HG02852 (cell line): ENCODE measurements at regions not wholly inside any gene's neighbourhood (a gene's known extent, or its start where the extent isn't known, plus 50 kb on each side); places are given as distances from the start of the nearest gene placed in this dataset.
"Not testable (repeated sequence)": the region's sequence is repeated elsewhere in the genome, so short reads cannot be mapped to it uniquely, and the experiment has no call there.

ENCODE experiments used
- ATAC-seq: cut with Tn5 transposase; IDR thresholded peaks from one replicate; pipeline ENCODE4 v1.9.1; 2021; ENCODE audit warnings: mild to moderate bottlenecking, moderate library complexity; ENCODE audit not compliant: unreplicated experiment

- no peak for ATAC-seq
Observed at GRCh38 chrX:40418146-40418812, 162.5 kb upstream of the ATP6AP2 start.

- ATAC-seq: no peak
Observed at GRCh38 chrX:40415675-40416074, 165.1 kb upstream of the ATP6AP2 start.

GRCh38 chrX:40414335-40414734 lies 166.4 kb upstream of the ATP6AP2 start:
- ATAC-seq: no peak

DNA sequence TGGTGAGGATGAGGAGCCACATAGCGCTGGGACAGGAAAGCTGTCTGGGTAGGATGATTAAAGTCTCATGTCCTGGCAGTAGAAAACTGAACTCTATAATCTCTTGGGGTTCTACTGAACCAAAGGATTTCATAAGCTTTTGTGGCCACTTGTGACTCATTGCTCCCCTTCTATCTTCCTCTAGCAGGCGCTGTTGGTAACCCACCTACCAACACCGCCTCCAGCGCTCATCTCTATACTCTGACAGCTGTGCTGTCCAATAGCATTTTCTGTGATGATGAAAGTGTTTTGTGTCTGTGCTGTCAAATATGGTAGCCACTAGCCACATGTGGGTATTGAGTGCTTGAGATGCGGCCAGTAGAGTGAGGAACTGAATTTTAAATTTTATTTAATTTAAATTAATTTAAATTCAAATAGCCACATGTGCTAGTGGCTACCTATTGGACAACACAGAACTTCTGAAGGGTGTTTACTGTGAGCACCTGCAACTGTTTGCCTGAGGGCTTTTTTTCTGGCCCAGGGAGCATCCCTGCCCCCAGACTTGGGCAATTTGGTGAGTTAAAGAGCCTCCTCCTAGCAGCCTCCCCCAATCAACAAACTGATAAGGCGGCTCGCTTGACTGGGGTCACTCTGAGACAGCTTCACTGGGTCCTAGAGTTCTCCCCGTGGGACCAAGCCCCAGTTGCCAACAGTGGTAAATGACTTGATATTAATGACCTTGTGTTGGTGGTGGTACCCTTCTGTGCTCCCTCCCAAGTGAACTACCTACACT lies 169.2 kb upstream of the ATP6AP2 start:
- ATAC-seq: no peak

DNA sequence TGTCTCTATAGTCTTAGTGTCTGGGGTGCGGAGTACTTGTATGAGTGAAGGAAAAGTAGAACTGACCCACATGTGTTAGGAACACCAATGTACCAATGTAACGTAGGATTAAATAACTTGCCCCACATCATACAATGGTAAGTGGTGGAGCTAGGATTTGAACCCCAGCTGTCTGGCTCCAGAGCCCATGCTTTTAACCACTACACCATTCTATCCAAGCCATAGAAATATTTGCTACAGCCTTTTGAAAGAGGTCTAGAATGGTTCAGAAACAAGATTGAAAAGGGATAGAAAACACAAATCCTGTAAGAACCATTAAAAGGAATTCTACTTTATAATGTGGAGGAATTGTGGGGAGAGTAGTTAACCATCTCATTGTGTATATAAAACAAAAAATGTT lies 169.9 kb upstream of the ATP6AP2 start:
- ATAC-seq: no peak

DNA sequence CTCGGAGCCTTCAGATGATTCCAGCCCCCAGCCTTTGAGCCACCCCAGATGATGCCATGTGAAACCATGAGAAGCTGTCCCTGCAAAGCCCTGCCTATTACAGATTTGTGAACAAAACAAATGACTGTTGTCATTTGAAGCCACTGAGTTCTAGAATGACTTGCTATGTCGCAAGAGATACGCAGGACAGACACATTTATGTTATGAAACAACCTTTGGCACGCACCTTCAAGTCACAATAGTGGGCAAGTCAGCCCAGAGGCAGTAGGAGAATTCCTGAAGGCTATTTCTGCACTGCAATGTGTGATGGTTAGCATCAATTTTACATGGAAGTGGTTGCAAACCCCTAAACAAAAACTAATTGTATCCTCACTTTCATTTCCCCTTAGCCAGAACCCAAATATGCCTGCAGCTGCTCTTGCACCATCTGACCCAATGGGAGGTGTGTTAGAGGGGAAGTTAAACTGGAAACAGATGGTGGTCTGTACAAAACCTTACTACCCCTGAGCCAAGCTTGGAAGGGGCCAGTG lies 174.4 kb upstream of the ATP6AP2 start:
- no peak for ATAC-seq

DNA sequence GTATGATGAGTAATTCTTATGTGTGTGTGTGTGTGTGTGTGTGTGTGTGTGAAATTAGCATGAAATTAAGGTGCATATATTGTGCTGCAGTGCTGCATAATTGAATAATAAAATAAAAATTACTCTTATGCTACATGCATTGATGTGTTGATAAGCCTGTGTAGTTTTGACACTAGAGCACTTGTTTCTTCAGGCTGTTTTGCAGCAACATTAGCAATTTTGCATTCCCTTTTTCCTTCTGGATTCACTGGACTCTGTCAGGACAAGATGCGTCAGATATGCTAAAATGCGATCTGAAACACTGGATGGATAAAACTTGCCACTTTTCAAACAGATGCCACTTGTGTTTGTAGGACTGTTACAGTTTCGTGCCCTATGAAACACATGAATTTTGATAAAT lies 175.4 kb upstream of the ATP6AP2 start:
- no peak for ATAC-seq

- no peak for ATAC-seq
Observed at GRCh38 chrX:40403757-40404156, 177.0 kb upstream of the ATP6AP2 start.

- ATAC-seq: peak; percentile 55
Observed at GRCh38 chrX:40402831-40403533, 177.8 kb upstream of the ATP6AP2 start.

DNA sequence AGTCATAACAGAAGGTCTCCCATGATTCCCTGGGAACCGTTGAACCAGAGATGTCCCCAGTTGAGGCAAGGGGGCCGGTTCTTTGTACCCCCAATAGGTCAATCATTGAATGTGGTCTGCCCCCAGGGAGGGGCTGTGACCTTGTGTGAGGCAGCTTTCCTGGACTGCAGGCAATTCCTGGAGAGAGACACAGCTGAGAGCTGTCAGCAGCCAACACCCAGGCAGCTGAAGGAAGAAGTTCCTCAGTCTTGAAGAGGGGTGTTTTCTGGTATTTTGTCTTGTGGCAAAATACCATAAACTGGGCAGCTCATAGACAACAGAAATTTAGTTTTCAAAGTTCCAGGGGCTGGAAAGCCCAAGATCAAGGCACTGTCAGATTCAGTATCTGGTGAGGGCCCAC lies 185.7 kb upstream of the ATP6AP2 start:
- no peak for ATAC-seq

GRCh38 chrX:40394302-40394701 lies 186.5 kb upstream of the ATP6AP2 start:
- no peak for ATAC-seq

DNA sequence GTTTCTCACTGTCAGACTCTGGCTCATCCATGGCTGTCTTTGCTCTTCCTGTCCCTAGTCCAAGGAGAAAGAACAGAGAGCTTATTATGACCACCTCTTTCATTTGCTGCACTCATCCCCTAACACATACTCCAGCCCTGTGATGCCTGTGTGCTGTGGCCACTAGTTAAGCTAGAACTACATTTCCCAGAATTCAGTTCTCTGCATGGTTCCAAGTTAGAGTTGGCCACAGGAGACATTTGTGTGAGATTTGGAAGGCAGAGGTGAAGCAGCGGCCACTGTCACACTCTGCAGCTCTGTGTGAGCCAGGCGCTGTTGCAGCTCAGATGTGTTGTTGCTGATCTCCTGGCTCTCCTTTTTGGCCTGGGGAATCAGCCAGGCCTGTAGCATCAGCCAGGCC lies 188.2 kb upstream of the ATP6AP2 start:
- no peak for ATAC-seq

DNA sequence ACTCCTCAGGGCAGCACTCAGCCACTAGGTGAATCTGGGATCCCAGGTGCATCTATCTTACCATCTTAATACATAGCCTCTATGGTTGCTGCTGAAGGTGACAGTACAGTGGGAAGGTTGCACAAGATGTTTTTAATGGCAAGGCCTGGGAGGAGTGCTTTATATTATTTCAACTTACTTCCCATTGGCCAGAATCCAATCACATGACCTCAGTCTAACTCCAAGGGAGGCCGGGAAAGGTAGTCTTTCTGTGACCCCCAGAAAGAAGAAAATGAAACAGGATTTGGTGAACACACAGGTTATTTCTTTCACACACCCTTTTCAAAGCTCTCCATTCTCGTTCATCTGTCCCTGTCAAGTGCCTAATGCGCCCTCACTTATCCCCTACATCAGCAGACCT lies 189.1 kb upstream of the ATP6AP2 start:
- no peak for ATAC-seq

GRCh38 chrX:40389555-40389954 lies 191.2 kb upstream of the ATP6AP2 start:
- ATAC-seq: no peak

DNA sequence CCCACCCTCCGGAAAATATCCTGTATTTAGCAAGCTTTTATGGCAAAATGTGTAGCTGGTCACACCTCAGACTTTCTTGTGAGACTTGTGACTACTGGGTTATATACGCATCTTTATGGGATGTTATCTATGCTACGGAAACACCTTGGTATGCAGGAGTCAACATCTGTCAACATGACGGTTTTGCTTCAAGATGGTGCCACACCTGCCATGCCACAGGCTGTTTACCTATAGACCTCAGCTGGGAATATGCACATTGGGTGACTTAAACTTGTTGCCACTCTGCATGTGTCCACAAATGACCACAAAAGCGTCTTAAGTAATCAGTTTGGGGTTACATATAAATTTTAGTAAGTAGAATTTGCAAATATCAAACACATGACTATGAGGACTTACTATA lies 192.3 kb upstream of the ATP6AP2 start:
- ATAC-seq: no peak

GRCh38 chrX:40387869-40388268 lies 192.9 kb upstream of the ATP6AP2 start:
- not testable (repeated sequence) for ATAC-seq

- not testable (repeated sequence) for ATAC-seq
Observed at GRCh38 chrX:40387311-40387710, 193.5 kb upstream of the ATP6AP2 start.

DNA sequence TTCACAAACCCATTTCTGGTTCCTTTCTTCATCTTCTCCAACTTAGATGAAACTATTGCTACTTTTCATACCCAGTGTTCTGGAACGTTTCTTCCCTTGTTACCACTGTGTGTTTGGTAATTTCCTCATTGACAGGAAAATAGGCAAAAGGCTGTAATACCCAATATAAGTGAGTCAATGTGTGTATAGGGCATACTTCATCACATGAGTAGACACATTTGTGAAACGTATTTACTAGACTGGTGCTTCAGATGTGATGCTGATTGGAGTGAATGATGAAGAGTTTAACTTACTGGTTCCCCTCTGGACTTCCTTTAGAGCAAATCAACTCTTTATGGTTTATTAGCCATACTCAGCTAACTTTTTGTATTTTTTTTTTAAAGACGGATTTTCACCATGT lies 195.1 kb upstream of the ATP6AP2 start:
- ATAC-seq: no peak

DNA sequence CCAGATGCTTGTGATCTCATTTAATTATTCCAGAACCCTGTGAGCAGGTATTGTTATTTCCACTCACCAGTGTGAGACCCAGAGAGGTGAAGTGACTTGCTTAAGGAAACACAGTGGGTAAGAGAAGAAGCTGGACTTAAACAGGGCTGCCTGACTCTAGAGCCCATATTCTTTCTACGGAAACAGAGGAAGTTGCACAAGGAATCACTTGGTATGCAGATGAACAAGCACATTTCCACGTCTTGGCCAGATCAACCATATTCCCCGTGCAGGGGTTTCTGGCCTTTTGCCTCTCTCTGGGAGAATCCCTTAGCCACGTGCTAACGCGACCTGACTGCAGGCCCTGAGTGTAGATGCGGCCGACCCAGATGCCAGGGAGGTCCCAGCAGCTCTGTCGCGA lies 195.5 kb upstream of the ATP6AP2 start:
- ATAC-seq: no peak

DNA sequence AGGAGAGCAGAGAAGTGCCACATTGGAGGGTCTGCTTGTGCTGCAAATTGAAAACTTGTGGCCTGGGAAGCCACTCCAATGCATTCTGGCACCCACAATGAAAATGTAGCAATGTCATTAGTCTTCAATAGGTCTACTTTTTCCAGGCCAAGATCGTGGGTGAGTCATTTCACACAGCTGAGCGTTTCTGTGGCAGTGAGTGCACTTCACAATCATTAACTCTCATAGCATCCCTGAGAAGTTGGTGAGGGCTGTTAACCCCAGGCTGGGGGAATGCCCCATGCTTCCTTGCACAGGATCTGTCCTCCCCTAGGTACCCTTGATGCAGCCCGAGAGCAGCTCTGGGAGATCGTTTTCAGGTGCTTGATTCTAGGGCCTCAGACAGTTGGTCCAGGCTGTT lies 196.8 kb upstream of the ATP6AP2 start:
- no peak for ATAC-seq

DNA sequence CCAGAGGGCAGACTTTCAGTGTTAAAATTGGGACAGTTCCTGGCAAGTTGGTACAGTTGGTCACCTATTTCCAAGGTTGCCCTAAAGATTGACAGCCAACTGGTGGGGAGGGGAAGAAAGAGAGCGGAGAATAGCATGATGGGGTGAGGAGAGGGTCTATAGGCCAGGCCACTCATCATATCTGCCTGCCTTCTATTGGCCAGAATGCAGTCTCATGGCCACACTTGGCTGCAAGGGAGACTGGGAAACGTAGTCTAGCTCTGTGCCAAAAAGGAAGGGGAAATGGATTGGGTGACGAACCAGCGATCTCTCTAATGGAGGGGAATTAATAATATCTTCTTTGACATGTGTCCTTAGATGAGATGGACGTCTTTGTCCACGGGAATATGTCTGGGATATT lies 197.4 kb upstream of the ATP6AP2 start:
- ATAC-seq: no peak
